SH-SY5Y (cell line): ENCODE measurements at regions not wholly inside any gene's neighbourhood (a gene's known extent, or its start where the extent isn't known, plus 50 kb on each side); places are given as distances from the start of the nearest gene placed in this dataset.

ENCODE experiments used
- GATA2 ChIP-seq: IDR thresholded peaks from 2 replicates; pipeline ENCODE4 v1.6.1; 2011; ENCODE audit warnings: mild to moderate bottlenecking, low read depth, low read length
- GATA3 ChIP-seq: IDR thresholded peaks from 2 replicates; pipeline ENCODE4 v1.6.1; 2011; ENCODE audit warnings: low read depth, mild to moderate bottlenecking, low read length, moderate library complexity

- TF ChIP-seq GATA3 (no peak), GATA2 (no peak)
These were observed 258.8 kb downstream of the FAM181B start for GRCh38 chr11:82474876-82475275.

- TF ChIP-seq GATA3 = no peak
- no peak for TF ChIP-seq GATA2
These were observed 268.2 kb downstream of the FAM181B start for GRCh38 chr11:82465481-82465880.

GRCh38 chr11:82462608-82463242 lies 270.9 kb downstream of the FAM181B start:
- TF ChIP-seq GATA2 = no peak
- TF ChIP-seq GATA3 = no peak

- TF ChIP-seq GATA2 = no peak
- TF ChIP-seq GATA3 = no peak
These were observed 274.9 kb downstream of the FAM181B start for GRCh38 chr11:82458761-82459160.

- no peak for TF ChIP-seq GATA2
- no peak for TF ChIP-seq GATA3
These were observed 275.5 kb downstream of the FAM181B start for GRCh38 chr11:82458147-82458546.

- TF ChIP-seq GATA3 (no peak), GATA2 (no peak)
These were observed 282.7 kb downstream of the FAM181B start for GRCh38 chr11:82450996-82451395.

GRCh38 chr11:82406611-82407010 lies 327.1 kb downstream of the FAM181B start:
- no peak for TF ChIP-seq GATA2
- no peak for TF ChIP-seq GATA3

- TF ChIP-seq GATA2 (no peak), GATA3 (no peak)
These were observed 328.2 kb downstream of the FAM181B start for GRCh38 chr11:82405421-82405820.

- TF ChIP-seq GATA3 (no peak), GATA2 (no peak)
These were observed 328.7 kb downstream of the FAM181B start for GRCh38 chr11:82404981-82405380.

GRCh38 chr11:82403640-82404305 lies 329.9 kb downstream of the FAM181B start:
- TF ChIP-seq GATA3 (no peak), GATA2 (no peak)

- TF ChIP-seq GATA3 = no peak
- no peak for TF ChIP-seq GATA2
These were observed 335.3 kb downstream of the FAM181B start for GRCh38 chr11:82398300-82398815.

GRCh38 chr11:82384308-82384707 lies 349.4 kb downstream of the FAM181B start:
- TF ChIP-seq GATA3 (no peak), GATA2 (no peak)

GRCh38 chr11:82373781-82374542 lies 359.7 kb downstream of the FAM181B start:
- TF ChIP-seq GATA3 = no peak
- TF ChIP-seq GATA2 = no peak

- no peak for TF ChIP-seq GATA3
- no peak for TF ChIP-seq GATA2
These were observed 368.3 kb downstream of the FAM181B start for GRCh38 chr11:82365351-82365750.
